ENCODE measurements at regions not wholly inside any gene's neighbourhood (a gene's known extent, or its start where the extent isn't known, plus 50 kb on each side); places are given as distances from the start of the nearest gene placed in this dataset.
A peak's percentile ranks its signal among the peaks of the same experiment; 100 is the strongest.
"Not testable (repeated sequence)": the region's sequence is repeated elsewhere in the genome, so short reads cannot be mapped to it uniquely, and the experiment has no call there.

DNA sequence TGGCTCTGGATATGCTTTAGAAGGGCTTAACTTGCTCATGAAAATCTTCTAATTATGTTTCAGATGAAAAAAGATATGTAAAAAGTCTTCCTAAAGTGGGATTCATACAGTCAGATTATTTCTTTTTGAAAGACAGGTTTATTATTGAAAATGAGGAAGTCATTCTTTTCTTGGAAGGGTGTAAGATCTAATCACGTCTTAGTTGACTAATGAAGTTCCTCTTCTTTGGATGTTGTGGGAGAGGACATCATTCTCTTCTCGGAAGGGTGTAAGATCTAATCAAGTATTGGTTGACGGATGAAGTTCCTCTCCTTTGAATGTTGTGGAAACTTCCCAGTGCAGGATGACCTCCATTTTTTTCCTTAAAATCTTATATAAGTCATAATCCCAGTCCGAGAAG lies 74.9 kb downstream of the ALG10 start:
- no peak for DNase-seq (ENCODE audit: low spot score)

DNA sequence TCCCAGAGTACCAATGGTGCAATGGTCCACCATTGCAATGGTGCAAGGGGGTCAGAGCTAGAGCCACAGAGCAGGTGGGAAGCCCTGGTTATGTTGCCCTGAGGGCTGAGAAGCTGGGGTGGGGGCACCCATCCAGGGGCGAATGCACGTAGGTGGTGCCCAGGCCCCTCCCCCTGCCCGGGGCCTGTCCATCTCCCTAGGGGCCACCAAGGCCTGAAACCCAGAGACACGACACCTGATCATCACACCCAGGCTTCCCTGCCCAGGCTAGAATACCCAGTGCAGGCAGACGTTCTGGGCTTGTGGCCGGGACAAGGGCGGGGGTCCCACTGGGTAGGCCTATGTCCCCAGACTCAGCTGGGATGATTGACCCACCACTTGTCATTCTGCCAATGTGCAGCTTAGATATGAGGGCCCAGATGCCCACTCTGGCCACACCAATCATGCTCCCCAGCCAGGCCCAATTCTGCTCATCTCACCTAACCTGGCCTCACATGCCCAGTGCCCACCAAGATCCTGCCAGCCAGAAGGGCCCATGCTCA lies 83.2 kb downstream of the ALG10 start:
- no peak for DNase-seq (ENCODE audit: low spot score)

DNA sequence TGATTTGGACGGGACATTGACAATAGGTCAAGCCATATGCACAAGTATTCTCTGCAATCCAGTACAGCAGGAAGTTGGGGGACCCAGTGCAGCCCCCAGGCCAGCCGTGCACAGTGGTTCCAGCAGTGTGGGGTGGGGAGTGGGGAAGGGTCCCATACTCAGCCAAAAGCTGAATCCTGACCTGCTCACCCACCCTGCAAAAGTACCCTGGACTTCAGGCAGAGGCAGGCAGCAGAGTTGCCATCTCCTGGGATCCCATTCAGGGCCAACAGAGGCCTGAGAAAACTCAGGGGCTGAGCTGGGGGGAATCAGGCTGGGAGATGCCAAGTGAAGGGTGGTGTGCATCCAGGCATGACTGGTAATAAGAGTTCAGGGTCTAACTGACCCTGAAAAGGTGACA lies 83.9 kb downstream of the ALG10 start:
- DNase-seq (ENCODE audit: low spot score) = no peak

DNA sequence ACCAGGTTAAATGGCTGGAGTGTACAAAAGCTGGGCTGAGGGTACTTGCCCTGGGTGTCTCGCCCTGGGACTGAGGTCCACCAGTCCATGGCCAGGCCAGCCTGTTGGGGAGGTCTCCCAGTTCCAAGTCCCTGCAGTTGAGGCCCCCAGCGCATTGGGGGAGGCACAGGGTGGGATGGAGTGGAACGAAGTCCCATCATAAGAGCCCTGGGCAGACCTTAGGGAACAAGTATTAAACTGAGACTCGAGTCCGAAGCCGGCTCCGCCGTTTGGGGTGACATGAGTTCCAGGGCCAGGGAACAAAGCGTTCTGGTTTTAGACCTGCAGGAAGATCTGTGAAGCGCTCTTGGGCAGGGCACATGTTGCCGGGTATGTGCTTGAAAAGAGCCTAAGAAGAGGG lies 84.7 kb downstream of the ALG10 start:
- DNase-seq (ENCODE audit: low spot score) = no peak

DNA sequence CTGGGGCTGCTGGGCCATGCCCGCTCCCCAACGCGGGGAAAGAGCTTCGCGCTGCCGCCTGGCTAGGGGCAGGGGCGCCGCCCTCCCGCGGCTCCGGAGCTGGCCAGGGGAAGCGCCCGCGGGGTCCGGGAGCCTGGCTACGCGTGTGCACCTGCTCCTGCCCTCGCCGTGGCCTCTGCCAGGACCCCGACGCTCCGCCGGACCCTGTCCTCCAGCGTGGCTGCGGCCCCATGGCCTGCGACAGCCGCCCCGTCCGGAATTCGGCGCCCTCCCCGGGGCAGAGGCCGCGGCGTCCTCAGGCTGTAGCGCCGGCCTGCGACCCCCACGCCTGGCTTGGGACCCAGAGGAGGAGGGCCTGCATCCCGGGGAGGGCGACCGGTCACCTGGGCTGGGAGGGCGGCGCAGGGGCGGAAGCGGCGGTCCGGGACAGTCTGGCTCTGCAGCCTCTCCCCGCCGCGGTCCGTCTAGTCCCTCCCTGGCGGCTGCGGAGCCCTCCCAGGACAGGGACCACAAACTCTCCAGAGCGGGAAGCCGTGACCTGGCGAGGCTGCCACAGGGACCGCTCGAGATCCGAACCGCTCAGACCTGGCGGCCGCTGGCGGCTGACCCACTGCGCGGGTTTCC lies 85.6 kb downstream of the ALG10 start:
- no peak for DNase-seq (ENCODE audit: low spot score)

GRCh38 chr12:34108405-34108803 lies 86.1 kb downstream of the ALG10 start:
- no peak for DNase-seq (ENCODE audit: low spot score)

GRCh38 chr12:34108967-34109366 lies 86.7 kb downstream of the ALG10 start:
- DNase-seq (ENCODE audit: low spot score) = no peak

GRCh38 chr12:34109390-34109789 lies 87.1 kb downstream of the ALG10 start:
- no peak for DNase-seq (ENCODE audit: low spot score)

DNA sequence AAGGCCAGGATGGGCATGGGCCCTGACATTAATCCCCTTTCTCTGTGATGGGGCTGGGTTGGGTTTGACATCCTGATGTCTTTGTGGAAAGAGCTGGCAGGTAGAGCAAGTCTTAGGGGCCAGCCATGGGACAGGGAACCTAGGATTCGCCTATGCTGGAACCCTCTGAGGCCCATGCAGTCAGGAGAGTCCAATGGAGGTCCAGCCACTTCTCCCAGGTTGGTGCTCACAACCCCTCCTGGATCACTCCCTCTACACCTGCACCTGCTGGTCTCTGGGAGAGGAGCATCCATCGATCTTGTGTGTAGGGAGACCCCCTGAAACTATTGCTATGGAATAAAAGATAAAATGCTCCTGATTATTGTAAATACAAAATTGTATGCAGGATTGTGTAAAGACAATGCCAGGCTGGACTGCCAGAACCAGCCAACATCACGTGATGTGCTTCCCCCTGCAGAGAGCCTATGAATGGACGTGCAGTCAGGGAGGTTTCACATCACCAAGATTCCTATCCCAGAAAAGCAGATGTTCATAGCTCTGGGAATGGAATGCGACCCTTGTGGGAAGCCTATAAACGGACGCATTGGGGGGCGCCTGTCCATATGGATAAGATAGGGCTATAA lies 87.7 kb downstream of the ALG10 start:
- DNase-seq (ENCODE audit: low spot score) = not testable (repeated sequence)

DNA sequence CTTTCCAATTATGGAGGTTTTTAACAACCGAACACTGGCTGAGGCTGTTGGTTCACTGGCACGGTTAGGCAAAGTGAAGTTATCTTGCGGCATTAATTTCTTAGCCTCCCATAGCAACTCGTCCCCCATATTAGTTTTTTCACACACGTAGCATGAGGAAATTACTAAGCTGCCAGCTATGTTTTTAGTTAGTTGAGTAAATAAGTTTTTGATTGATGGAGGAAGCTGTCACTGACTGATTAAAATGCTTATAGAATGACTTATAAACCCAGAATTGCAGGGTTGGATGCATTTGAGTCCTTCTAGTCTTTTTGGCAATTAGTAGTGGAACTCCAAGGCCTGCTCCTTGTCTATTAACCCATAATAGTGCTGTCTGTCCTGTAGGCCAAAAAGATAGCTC lies 97.1 kb downstream of the ALG10 start:
- peak; percentile 17 for DNase-seq (ENCODE audit: low spot score)

DNA sequence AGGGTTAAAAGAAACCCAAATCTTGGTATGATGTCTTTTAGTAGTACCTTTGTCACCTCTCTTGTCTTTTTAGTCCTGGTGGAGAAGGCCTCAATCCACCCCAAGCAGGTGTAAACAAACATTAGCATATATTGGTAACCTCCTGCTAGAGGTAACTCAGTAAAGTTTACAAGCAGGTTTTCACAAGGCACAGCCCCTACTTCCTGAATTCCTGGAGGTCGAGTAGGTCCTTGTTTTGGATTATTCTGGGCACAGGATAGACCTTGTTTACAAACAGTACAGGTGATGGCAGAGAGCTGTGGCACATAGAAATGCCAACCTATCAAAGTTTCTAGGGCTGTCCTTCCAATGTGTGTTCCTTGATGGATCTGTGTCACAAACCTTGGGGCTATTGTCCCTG lies 99.1 kb downstream of the ALG10 start:
- DNase-seq (ENCODE audit: low spot score) = no peak

DNA sequence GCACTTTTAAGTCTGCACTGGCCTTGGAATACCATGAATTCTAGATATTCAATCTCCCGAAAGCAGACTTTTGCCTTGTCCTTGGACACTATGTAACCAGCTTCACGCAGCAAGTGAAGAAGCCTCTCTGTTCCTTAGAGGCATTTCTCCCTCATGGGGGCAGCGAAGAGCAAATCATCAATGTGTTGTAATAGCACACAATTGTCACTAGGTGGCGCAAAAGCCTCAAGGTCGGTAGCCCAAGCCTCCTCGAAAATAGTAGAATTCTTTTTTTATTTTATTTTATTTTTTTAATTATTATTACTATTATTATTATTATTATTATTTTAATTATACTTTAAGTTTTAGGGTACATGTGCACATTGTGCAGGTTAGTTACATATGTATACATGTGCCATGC lies 100.8 kb downstream of the ALG10 start:
- DNase-seq (ENCODE audit: low spot score) = peak; percentile 64

DNA sequence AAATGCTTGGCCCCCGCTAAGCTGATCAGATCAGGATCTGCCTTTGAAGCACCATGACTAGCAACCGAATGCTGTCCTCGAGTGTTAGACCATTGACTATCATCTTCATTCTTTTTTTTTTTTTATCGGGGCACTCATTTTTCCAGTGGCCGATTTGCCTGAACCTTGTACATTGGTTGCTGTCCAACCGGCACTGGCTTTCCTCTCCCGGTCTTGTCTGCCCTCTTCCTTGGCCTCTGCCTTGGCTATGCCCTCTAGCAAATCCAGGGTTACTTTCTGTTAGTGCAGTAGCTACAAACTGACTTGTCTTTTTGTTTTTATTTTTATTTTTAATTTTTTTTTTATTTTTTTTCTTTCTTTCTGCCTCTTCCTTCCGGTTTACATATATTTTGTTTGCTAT lies 102.3 kb downstream of the ALG10 start:
- no peak for DNase-seq (ENCODE audit: low spot score)

GRCh38 chr12:34126239-34126641 lies 103.9 kb downstream of the ALG10 start:
- peak; percentile 16 for DNase-seq (ENCODE audit: low spot score)

GRCh38 chr12:34126805-34127204 lies 104.5 kb downstream of the ALG10 start:
- DNase-seq (ENCODE audit: low spot score) = no peak

- DNase-seq (ENCODE audit: low spot score) = not testable (repeated sequence)
Observed at GRCh38 chr12:34127379-34127778, 105.1 kb downstream of the ALG10 start.

DNA sequence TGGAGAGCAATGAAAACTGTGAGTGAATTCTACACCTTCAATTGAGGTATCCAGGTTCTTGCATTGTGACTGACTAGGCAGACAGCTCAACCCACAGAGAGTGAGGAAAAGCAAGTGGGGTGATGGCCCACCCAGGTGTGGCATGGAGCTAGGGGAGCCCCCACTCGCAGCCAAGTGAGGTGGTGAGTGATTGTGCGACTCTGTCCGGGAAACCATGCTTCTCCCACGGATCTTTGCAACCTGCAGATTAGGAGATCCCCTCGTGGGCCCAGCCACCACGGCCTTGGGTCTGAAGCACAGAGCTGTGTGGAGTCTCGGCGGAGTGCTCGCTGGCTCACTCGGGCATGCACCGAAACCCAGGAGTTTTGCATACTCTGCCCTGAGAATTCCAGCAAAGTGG lies 120.1 kb downstream of the ALG10 start:
- no peak for DNase-seq (ENCODE audit: low spot score)

DNA sequence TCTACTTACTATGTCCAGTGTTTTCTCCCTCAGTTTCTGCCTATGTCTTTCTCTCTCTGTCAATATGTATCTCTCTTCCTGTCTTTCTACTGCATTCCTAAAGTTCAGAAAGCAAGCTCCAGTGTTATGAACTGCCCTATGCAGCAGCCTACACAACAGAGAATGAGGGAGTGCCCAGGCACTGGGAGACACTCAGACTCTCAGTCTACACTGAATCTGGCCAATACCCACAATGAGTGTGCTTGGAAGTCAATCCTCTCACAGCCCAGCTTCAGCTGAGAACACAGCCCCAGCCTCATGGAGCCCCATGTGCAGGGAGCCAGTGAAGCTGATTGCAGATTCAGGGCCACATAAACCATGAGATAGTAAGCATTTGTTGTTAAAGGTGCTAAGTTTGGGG lies 128.7 kb downstream of the ALG10 start:
- DNase-seq (ENCODE audit: low spot score) = no peak

- peak; percentile 9 for DNase-seq (ENCODE audit: low spot score)
Observed at GRCh38 chr12:34163443-34163842, 141.1 kb downstream of the ALG10 start.

GRCh38 chr12:34166427-34167060 lies 144.2 kb downstream of the ALG10 start:
- no peak for DNase-seq (ENCODE audit: low spot score)

DNA sequence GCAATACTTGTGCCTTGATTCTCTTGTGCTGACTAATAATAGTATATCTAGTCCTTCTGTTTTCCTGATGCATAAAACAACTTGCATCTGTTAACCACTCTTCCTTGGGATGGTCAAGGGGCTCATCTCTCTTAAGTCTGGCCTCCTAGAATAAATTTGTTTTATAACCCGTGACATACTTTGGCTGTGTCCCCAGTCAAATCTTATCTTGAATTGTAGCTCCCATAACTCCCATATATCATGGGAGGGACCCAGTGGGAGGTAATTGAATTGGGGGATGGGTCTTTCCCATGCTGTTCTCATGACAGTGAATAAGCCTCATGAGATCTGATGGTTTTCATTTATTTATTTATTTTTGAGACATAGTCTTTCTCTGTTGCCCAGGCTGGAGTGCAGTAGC lies 146.2 kb downstream of the ALG10 start:
- not testable (repeated sequence) for DNase-seq (ENCODE audit: low spot score)

DNA sequence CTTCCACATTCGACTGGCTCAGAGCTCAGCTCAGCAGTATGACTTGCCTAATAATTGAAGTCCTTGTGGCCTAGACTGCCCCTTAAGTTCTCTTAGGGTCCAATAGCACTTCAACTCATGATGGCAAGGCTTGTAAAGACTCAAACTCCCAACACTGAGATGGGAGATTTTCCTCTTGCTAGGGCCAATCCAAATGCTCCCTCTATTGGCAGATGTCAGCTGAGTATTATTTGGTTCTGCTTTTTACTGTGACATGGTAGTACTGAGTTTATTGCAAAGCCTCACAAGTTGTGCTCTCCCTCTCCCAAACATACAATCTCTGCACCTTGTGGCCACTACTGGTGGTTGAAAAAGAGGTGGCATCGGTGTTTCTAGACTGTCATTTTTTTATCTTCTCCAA lies 164.2 kb downstream of the ALG10 start:
- DNase-seq (ENCODE audit: low spot score) = no peak

- DNase-seq (ENCODE audit: low spot score) = no peak
Observed at GRCh38 chr12:34188974-34189373, 166.7 kb downstream of the ALG10 start.

Measured in kidney tubule cell (primary cell).